Neural progenitor cell (in vitro differentiated cells): ENCODE measurements at regions not wholly inside any gene's neighbourhood (a gene's known extent, or its start where the extent isn't known, plus 50 kb on each side); places are given as distances from the start of the nearest gene placed in this dataset.

Experiments used
- CTCF ChIP-seq: fragments of 200-600 bp; sonication (generic); IDR thresholded peaks from 2 replicates; pipeline ENCODE4 v1.5.1; 2017; ENCODE audit warnings: antibody characterized with exemption, mild to moderate bottlenecking
- EZH2 ChIP-seq: fragments of 200-600 bp; sonication (generic); IDR thresholded peaks from 2 replicates; pipeline ENCODE4 v1.6.1; 2017; ENCODE audit warnings: antibody characterized with exemption, mild to moderate bottlenecking, moderate library complexity
- EZH2phosphoT487 ChIP-seq: fragments of 200-600 bp; sonication (generic); IDR thresholded peaks from 2 replicates; pipeline ENCODE4 v1.6.1; 2017; ENCODE audit warnings: antibody characterized with exemption

- TF ChIP-seq CTCF, result no peak
- no peak for TF ChIP-seq EZH2
- TF ChIP-seq EZH2phosphoT487, result no peak
These were observed 746.3 kb upstream of the SLC10A2 start for GRCh38 chr13:103812558-103812957.
